GM21367 (cell line): ENCODE measurements at regions not wholly inside any gene's neighbourhood (a gene's known extent, or its start where the extent isn't known, plus 50 kb on each side); places are given as distances from the start of the nearest gene placed in this dataset.
"Not testable (repeated sequence)": the region's sequence is repeated elsewhere in the genome, so short reads cannot be mapped to it uniquely, and the experiment has no call there.

Experiments used
- ATAC-seq: cut with Tn5 transposase; IDR thresholded peaks from one replicate; pipeline ENCODE4 v1.9.1; 2021; ENCODE audit not compliant: unreplicated experiment

DNA sequence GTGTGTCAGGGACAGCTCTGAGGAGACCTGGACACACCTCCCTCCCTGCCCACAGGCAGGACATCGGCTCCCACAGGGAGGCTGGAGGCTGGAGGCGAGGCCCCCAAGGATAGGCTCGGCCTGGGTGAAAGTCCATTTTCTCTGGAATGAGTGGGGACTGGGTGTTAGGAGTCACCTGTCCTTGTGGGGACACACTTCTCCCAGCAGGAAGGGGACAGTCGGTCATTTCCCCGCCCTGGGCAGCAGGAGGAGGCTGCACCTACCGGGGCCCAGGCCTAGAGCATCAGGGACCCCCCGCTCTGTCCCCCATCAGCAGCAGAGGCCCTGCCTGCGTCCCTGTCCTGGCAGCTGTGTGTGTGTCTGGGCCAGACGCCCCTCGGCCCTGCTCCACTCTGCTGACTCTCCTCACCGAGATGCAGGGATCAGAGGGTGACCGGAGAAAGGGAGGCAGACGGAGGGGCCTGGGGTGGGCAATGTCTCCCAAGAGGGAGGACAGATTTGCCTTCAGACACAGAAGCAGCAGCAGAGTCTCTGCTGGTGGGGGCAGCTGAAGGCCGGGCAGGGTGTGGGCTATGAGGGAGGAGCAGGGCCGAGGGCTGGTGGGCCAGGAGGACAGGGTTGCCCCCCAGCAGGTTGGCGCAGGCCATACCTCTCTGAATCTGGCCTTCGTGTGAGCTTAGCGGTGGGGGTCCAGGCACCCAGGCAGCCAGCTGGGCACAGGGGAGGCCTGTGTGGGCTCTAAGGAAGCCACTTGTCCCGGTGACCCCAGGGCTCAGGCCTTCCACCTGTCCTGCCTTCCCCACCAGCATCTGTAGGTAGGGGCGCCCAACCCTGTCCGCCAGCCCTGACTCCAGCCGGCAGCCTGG lies 125.7 kb upstream of the NKX1-1 start:
- ATAC-seq = no peak

DNA sequence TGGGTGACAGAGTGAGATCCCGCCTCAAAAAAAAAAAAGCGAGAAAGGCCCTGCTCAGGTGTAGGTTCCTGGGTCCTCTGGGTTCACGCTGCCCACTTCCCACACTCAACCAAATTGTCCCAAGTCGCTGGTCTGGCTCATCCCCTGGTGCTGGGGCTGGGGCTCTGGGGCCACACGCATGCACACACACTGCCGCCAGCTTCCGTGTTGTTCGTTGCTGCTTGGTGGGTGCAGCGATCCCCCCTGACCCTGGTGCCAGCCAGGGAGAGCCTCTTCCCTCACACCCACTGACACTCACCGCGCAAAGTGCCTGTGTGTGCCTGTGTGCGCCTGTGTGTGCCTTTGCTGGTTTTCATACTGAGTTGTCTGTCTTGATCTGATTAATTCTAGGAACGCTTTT lies 124.1 kb upstream of the NKX1-1 start:
- ATAC-seq = no peak

DNA sequence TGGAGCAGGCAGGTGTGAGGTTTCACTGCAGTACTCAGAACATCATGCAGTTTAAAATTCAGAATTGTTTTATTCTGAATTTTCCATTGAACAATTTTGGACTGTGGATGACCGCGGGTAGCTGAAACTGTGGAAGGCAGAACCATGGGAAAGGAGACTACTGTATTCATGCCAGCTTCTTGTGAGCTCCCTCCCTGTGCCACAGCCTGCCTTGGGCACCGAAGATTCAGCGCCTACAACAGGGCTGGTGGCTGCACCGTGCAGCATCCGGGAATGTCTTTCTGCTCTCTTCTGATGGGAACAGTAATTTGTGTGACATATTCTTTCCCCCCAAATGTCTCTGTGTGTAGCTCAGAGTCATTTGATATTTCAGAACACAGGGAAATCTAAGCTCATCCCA lies 118.5 kb upstream of the NKX1-1 start:
- ATAC-seq = no peak

DNA sequence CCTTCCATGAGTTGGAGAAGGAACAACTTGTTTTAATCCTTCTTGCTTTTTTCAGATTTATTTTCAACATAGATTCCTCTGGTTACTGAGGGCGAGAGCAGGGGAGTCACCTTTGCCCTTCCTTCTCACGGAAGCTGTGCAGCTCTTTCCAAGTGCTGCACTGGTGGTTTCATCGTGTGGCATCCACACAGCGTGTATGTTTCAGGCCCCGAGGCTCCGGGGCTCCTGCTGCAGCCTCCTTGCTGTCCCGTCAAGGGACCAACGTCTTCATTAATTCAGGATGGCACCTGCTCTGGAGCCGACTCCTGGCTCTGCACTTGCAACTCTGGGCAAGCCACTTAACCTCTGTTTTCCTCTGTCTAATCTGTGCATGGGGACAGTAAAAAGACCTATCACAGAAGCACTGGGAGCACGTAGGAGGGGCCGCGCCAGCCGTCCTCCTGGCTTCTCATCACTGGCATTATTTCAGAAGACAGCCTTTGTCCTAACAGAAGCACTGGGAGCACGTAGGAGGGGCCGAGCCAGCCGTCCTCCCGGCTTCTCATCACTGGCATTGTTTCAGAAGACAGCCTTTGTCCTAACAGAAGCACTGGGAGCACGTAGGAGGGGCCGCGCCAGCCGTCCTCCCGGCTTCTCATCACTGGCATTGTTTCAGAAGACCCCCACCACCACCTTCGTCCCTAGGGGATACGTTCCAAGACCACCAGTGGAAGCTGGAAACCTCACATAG lies 117.8 kb upstream of the NKX1-1 start:
- no peak for ATAC-seq

DNA sequence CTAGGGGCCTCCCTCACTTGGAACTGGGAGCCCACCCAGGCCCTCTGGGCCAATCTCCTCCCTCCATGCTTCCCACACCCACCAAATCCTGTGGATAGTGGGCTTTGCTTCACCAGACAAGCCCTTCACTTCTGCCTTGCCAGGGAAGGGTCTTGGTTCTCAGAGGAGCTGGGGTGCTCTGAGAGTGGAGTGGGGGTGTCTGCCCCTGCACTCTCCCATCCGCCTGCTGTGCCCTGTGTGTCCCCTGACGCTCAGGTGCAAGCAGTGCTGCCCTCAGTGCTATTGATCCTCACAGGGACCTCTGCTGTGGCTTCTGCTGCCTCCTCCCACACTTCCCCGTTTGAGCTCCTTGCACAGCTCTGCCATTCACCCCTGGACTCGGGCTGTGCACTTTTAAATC lies 117.3 kb upstream of the NKX1-1 start:
- no peak for ATAC-seq

DNA sequence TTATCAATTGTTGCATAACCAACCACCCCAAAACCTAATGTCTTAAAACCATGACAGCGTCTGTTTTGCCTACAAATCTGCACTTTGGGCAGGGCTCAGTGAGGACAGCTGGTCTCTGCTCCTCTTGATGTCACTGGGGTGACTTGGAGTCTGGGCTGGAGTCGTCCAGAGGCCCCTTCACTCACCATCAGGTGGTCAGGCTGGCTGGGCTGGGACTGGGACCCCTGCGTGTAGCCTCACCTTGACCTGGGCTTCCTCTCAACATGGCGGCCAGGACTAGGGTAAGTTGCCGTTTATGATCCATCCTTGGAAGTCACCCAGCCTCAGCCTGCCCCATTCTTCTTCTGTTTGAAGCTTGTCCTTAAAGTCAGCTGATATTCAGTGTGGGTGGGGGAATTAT lies 116.8 kb upstream of the NKX1-1 start:
- no peak for ATAC-seq

DNA sequence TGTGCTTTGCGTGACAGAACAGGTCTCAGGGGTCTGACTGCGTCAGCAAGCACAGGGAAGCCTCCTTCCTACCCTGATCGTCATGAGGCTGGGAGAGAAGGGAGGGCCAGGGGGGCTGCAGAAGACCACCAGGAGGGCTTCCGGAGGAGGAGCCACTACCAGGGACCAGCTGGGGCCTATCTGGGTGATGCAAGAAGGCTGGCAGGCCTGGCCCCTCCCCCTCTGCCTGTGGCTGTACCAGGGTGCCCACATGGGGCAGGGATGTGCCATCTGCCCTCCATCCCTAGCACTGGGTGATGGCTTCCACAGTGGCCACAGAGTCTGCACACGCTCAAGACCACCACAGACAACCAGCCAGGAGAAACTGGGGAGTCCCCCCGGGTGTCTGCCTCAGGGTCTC lies 116.4 kb upstream of the NKX1-1 start:
- no peak for ATAC-seq

DNA sequence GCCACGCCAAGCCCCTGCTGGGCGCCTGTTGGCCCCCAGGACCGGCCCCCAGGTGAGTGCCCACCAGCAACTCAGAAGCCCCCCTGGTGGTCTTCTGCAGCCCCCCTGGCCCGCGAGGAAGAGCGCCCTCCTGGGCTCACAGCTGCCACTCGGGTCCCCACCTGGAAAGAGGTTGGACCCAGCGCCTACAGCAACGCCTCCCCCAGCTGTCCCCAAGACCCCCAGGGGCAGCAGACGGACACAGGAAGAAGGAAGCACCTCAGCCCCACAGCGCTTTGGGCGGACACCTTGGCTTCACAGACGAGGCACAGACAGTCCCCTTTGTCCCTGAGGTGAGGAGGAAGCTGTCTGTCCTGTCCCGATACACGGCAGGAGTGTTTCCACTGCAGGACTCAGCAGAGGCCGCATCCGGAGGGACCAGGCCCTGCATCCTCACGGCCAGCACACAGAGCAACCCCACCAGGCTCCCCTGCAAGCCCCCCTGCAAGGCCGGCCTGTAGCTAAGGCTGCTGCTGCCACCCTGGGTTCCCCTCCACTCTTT lies 115.6 kb upstream of the NKX1-1 start:
- no peak for ATAC-seq

DNA sequence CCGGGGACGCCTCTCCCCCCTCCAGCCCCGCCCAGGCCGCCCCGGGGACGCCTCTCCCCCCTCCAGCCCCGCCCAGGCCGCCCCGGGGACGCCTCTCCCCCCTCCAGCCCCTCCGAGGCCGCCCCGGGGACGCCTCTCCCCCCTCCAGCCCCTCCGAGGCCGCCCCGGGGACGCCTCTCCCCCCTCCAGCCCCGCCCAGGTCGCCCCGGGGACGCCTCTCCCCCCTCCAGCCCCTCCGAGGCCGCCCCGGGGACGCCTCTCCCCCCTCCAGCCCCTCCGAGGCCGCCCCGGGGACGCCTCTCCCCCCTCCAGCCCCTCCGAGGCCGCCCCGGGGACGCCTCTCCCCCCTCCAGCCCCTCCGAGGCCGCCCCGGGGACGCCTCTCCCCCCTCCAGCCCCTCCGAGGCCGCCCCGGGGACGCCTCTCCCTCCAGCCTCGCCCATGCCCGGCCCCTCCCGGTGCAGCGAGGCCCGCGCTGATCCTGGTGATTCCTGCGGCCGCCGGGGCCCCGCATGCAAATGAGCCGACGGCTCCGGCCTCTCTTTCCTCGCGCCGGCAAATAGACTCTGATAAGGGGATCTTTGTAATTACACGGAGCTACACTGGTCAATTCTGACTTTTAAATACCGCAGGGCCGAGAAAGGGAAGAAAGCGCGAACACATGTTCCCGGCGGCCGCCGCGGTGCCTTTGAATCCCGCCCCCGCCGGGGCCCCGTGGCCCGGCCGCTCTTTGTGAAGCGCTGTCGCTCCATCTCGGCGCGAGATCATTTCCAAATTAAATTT lies 114.7 kb upstream of the NKX1-1 start:
- not testable (repeated sequence) for ATAC-seq

DNA sequence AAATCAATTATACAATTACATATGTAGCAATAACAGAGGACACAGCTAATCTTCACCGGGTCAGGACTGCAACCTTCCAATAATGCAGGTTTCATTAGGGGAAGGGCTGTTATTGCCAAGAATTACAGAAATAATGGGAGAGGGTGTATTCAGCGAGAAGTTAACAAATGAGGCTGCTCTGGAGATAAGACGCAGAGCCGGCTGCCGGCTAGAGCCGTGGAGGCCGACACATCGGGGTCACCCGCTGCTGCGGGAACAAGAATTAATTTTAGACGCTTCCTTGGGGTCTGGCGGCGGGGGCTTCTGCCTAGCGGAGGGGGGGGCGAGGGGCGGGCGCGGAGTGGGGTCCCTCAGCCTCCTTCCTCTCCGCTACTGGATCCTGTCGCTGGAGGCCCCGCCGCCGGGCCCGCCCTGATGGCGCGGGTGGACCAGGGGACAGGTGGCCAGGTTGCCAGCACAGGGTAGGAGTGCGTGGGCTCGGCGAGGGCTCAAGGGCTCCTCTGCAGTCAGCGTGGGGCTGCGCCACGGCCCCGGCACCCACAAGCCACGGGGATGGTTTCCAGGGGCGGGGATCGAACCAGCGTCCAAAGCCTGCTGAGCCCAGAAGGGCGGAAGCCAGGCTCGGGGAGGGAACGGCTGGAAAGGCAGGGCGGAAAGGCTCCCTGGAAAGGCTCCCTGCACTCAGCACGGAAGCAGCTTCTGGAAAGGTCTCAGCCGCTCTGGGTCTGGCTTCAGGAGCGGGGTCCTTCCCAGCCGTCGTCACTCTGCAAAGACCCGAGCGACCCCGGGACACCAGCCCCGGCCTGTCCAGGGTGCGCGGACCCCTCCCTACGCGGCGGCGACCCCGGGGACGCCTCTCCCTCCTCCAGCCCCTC lies 113.8 kb upstream of the NKX1-1 start:
- ATAC-seq = no peak

DNA sequence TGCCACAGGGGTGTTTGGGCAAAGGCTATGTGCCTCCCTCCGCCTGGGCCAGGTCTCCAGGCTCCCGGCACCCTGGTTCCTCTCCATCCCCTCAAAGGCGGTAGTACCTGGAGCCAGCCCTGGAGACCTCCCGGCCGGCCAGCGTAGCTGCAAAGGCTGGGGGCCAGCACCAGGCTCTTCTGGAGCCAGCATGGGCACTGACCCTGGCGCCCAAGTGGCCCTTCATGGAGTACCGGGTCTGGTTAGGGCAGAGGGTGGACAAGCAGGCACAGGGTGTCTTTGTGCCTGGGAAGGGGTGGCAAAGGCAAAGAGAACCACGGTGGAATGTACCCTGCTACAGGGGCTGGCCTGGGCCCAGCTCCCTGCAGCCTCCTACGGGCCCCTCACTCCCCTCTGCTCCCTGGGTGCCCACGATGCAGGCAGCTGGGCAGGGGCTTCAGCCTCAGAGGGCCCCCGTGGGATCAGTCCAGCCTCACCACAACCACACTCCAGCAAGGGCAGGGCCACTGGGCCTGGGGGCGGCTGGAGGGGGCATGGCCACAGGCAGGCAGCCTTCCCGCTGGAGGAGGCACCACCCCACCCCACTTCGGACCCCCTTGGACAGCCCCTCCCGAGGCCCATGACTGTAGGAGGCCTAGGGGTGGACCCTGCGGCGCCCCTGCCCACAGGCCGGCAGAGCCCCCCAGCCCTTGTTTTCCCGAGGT lies 112.9 kb upstream of the NKX1-1 start:
- ATAC-seq = no peak

DNA sequence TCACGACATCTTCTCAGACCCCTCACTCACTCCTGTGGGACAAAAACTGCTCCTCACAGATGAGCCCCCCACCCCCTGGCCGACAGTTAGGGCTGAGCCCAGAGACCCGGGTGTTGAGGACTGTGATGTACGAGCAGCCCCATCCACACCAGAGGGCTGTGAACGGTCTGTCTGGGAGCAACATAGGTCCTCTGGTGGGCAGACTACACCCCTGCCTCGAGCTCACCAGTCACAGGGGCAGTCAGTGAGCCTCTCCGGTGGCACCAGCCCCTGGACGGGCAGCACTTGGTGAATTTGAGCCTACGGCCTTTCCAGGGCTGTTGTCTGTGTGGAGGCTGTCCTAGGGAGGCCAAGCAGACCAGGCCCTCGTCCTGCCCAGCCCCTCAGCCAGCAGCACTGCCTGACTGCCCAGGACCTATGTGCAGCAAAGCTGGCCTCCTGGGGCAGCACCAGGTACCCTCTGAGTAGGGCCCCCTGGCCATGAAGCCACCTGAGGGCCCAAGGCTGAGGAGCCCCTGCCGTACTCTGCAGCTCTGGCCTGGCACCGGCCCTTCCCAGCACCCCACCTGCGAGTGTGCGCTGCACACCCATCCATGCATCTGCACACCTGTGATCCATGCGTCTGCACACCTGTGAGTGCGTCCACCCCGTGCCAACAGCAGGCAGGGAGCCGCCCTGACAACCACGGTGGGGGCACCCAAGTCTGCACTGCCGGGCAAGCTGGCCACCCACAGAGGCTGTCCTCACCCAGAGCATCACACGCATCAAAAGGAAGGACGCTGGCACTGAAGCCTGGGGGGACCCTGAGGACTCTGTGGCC lies 111.6 kb upstream of the NKX1-1 start:
- no peak for ATAC-seq

DNA sequence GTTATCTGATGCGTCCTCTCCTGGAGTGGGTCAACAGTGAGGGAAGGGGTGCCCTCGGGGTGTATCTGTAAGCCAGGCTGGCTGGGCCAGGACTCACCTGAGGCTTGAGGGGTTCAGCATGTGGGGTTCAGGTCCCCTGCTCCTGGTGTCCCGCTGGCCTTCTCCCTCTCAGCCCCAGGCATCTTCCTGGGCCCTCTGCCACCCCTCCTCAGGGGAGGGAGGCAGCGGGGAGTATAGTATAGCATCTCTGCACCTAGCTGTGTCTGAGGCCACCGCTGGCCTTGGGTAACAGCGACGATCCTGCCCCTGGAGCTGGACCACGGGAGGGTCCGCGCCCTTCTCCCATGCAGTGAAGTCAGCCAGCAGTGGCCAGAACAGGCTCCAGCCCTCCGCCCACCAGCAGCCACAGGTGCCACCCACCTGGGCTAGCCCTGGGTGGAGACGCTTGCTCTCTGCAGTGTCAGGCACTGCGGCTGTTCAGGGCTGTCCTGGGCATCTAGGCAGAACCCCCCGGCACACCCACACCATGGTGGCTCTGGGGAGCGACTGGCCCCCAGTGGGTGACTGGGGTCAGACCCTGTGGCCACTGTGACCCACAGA lies 110.7 kb upstream of the NKX1-1 start:
- ATAC-seq = no peak

DNA sequence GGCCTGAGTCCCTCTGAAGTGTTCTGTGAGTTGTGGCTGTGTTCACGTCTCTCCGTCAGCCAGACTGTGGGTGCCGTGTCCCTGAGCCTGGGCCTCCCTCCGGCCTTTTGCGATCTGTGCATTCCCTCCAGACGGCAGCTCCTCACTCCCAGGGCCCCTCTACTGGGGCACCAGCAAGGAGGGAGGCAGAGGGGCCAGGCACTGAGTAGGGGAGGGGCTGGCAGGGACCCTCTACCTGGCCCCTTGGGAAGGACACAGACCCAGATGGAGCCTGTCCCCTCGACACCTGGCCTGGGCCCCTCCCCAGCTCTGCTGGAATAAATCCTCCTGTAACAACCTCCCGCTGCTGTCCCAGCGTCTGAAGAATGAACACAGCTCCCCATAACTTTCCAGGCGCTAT lies 110.0 kb upstream of the NKX1-1 start:
- no peak for ATAC-seq

DNA sequence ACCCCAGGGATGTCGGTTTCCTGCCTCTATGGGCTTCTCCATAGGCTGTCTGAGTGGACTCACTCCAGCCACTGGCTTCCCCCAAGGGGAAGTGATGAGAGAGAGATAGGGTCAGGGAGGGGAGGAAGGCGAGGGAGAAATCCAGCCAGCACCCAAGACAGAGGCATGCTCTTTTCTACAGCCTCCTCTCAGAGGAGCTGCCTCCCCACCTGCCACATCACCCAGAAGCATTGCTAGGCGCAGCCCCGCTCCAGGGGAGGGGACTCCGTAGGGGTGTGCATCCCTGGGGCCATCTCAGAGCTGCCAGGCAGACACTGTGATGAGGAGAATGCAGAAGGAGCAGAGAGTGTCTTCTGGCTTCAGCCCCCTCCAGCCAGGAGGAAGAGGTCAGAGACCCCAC lies 109.5 kb upstream of the NKX1-1 start:
- no peak for ATAC-seq

DNA sequence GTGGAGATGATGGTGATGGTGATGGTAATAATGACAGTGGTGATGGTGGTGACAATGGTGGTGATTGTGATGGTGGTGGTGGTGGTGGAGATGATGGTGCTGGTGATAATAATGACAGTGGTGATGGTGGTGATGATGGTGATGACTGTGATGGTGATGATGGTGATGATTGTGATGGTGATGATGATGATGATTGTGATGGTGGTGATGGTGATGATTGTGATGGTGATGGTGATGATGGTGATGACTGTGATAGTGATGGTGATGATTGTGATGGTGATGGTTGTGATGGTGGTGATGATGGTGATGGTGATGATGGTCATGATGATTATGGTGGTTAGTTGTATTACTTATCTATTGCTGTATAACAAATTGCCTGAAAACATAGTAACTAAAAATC lies 108.9 kb upstream of the NKX1-1 start:
- no peak for ATAC-seq

DNA sequence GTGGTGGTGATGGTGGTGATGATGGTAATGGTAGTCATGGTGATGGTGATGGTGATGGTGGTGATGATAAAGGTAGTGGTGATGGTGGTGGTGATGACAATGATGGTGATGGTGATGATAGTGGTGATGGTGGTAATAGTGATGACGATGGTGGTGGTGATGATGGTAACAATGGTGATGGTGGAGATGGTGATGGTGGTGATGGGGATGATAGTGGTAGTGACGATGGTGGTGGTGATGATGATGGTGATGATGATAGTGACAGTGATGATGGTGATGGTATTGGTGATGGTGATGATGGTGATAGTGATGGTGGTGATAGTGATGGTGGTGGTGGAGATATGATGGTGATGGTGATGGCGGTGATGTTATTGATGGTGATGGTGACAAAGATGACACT lies 108.4 kb upstream of the NKX1-1 start:
- ATAC-seq = no peak

DNA sequence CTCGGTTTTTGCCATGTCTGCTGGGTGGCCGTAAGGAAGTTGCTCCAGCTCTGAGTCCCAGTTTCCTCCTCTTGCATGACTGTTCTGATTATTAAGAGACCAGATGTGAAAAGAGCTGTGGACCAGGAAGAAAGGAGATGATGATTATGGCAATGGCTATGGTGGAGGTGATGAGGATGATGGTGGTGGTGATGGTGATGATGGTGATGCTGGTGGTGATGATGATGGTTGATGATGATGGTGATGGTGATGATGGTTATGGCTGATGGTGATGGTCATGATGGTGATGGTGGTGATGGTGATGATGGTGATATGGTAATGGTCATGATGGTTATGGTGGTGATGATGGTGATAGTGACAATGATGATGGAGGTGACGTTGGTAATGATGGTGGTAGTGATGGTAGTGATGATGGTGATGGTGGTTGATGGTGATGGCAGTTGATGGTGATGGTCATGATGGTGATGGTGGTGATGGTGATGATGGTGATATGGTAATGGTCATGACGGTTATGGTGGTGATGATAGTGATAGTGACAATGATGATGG lies 107.8 kb upstream of the NKX1-1 start:
- no peak for ATAC-seq
